Stomach (tissue), 4 donors: ENCODE measurements at regions not wholly inside any gene's neighbourhood (a gene's known extent, or its start where the extent isn't known, plus 50 kb on each side); places are given as distances from the start of the nearest gene placed in this dataset.

Experiments used
- CTCF ChIP-seq, 7 experiments: fragments of 450-650 bp in 4 of 7; fragments of 200-600 bp in 3 of 7; sonication (generic) in 3 of 7; IDR thresholded peaks; one replicate each; pipeline ENCODE4 v1.5.1; 2016 to 2019; ENCODE audit warnings: antibody characterized with exemption in 7 of 7, control low read depth in 2 of 7, mild to moderate bottlenecking in 1 of 7
- EP300 ChIP-seq: sonication (generic); formaldehyde crosslinking; IDR thresholded peaks from one replicate; pipeline ENCODE4 v1.6.1; 2017; ENCODE audit warnings: antibody characterized with exemption
- POLR2A ChIP-seq, 4 donors: fragments of 450-650 bp; IDR thresholded peaks; one replicate each; pipeline ENCODE4 v1.6.1; 2016; ENCODE audit warnings: antibody characterized with exemption in 4 of 4, control low read depth in 2 of 4, mild to moderate bottlenecking in 1 of 4, moderate library complexity in 1 of 4
- POLR2AphosphoS5 ChIP-seq, 3 donors: sonication (generic); formaldehyde crosslinking; IDR thresholded peaks; one replicate each; pipeline ENCODE4 v1.6.1; 2016; ENCODE audit warnings: antibody characterized with exemption in 3 of 3

- no peak for TF ChIP-seq POLR2A (IDR thresholded peaks at IDR 0.05)
- no peak for TF ChIP-seq CTCF (IDR thresholded peaks at IDR 0.05)
- no peak for TF ChIP-seq POLR2AphosphoS5 (IDR thresholded peaks at IDR 0.05)
- no peak for TF ChIP-seq EP300
These were observed 56.4 kb upstream of the FANCC start for GRCh38 chr9:95373782-95374487.
